ENCODE measurements at regions not wholly inside any gene's neighbourhood (a gene's known extent, or its start where the extent isn't known, plus 50 kb on each side); places are given as distances from the start of the nearest gene placed in this dataset.

- no peak for TF ChIP-seq EZH2phosphoT487 (IDR thresholded peaks at IDR 0.05; ENCODE audit: borderline replicate concordance, low read length)
- TF ChIP-seq CTCF (IDR thresholded peaks at IDR 0.05; ENCODE audit: low read depth, low read length, poor library complexity, severe bottlenecking): no peak
These were observed 101.1 kb upstream of the FRMD4A start for GRCh38 chr10:14431868-14432267.
